ENCODE measurements at regions not wholly inside any gene's neighbourhood (a gene's known extent, or its start where the extent isn't known, plus 50 kb on each side); places are given as distances from the start of the nearest gene placed in this dataset.

DNA sequence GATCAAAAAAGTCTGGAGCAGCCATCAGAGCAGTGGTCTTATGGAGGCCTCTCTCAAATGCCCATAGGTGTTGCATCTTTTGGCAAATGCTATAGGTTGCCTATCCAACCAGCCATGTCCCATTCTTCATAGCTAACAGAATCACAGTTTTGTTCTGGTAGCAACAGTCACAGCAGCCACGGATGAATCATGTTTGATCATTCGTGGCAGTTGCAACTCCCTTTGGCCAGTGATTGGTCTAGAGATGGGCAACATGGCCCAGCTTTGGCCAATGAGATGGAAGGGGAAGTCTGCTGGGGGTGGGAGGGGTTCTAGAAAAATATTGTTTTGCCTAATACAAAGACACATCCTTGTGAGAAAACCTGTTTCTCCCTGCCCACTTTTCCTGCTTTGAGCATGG, 50.3 kb upstream of the PPP2R3A start:
- WGBS, 2 donors (ENCODE audit: low coverage in 1 of 2): 20 to 60% methylated on average over 1 to 2 of the region's 2 CpGs
- no peaks in the 10 kb centered on the region for H3K4me1 ChIP-seq
- no peaks in the 10 kb centered on the region for H3K27me3 ChIP-seq
- TF ChIP-seq EP300 (IDR thresholded peaks at IDR 0.05; ENCODE audit: low read depth): no peak
- TF ChIP-seq, protein P1, sequence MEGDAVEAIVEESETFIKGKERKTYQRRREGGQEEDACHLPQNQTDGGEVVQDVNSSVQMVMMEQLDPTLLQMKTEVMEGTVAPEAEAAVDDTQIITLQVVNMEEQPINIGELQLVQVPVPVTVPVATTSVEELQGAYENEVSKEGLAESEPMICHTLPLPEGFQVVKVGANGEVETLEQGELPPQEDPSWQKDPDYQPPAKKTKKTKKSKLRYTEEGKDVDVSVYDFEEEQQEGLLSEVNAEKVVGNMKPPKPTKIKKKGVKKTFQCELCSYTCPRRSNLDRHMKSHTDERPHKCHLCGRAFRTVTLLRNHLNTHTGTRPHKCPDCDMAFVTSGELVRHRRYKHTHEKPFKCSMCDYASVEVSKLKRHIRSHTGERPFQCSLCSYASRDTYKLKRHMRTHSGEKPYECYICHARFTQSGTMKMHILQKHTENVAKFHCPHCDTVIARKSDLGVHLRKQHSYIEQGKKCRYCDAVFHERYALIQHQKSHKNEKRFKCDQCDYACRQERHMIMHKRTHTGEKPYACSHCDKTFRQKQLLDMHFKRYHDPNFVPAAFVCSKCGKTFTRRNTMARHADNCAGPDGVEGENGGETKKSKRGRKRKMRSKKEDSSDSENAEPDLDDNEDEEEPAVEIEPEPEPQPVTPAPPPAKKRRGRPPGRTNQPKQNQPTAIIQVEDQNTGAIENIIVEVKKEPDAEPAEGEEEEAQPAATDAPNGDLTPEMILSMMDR (IDR thresholded peaks at IDR 0.05): no peak
- TF ChIP-seq POLR2AphosphoS5 (IDR thresholded peaks at IDR 0.05): no peak
- TF ChIP-seq POLR2A (IDR thresholded peaks at IDR 0.05): no peak
- H3K27ac ChIP-seq: no peak overlapping the region
- intact Hi-C loops (cut with DNase I; ENCODE audit: low total_unique reads): no loop called here
- H3K4me3 ChIP-seq: no peak overlapping the region
- no peaks in the 10 kb centered on the region for H3K9me3 ChIP-seq
- in situ Hi-C loops (cut with MboI; ENCODE audit: low pct_ligation_motif_present in 1 of 4, low pct_unique_long_range_greater_than_20kb in 1 of 4, low sequenced_read_pairs in 3 of 4): loop anchor here in 1 of 4 donors (25.0 kb wide), 1 partner anchor 122 kb away; no protein-coding TSS in a partner anchor
- DNase-seq: no peak
- no peaks in the 10 kb centered on the region for H3K36me3 ChIP-seq
